ENCODE measurements at regions not wholly inside any gene's neighbourhood (a gene's known extent, or its start where the extent isn't known, plus 50 kb on each side); places are given as distances from the start of the nearest gene placed in this dataset.
"Not testable (repeated sequence)": the region's sequence is repeated elsewhere in the genome, so short reads cannot be mapped to it uniquely, and the experiment has no call there.

- no peak for DNase-seq
Observed at GRCh38 chr7:124322561-124322960, 289.7 kb upstream of the TMEM229A start.

- DNase-seq: no peak
Observed at GRCh38 chr7:124318721-124319450, 286.0 kb upstream of the TMEM229A start.

- DNase-seq: no peak
Observed at GRCh38 chr7:124310934-124311390, 278.1 kb upstream of the TMEM229A start.

- no peak for DNase-seq
Observed at GRCh38 chr7:124308384-124308783, 275.5 kb upstream of the TMEM229A start.

GRCh38 chr7:124295289-124295688 lies 262.4 kb upstream of the TMEM229A start:
- no peak for DNase-seq

GRCh38 chr7:124284937-124285336 lies 252.1 kb upstream of the TMEM229A start:
- DNase-seq: no peak

GRCh38 chr7:124276005-124276622 lies 243.2 kb upstream of the TMEM229A start:
- peak; percentile 2 for DNase-seq

GRCh38 chr7:124275411-124275810 lies 242.5 kb upstream of the TMEM229A start:
- DNase-seq: no peak

GRCh38 chr7:124269774-124270173 lies 236.9 kb upstream of the TMEM229A start:
- no peak for DNase-seq

- DNase-seq: no peak
Observed at GRCh38 chr7:124267154-124267553, 234.3 kb upstream of the TMEM229A start.

- DNase-seq: no peak
Observed at GRCh38 chr7:124263232-124263827, 230.5 kb upstream of the TMEM229A start.

GRCh38 chr7:124261710-124262109 lies 228.8 kb upstream of the TMEM229A start:
- no peak for DNase-seq

- no peak for DNase-seq
Observed at GRCh38 chr7:124257638-124258308, 224.9 kb upstream of the TMEM229A start.

- DNase-seq: no peak
Observed at GRCh38 chr7:124255041-124255655, 222.3 kb upstream of the TMEM229A start.

GRCh38 chr7:124254396-124254795 lies 221.5 kb upstream of the TMEM229A start:
- DNase-seq: no peak

GRCh38 chr7:124251636-124252035 lies 218.8 kb upstream of the TMEM229A start:
- DNase-seq: no peak

GRCh38 chr7:124250297-124251034 lies 217.6 kb upstream of the TMEM229A start:
- DNase-seq: no peak

GRCh38 chr7:124247691-124248090 lies 214.8 kb upstream of the TMEM229A start:
- no peak for DNase-seq

- no peak for DNase-seq
Observed at GRCh38 chr7:124246262-124246863, 213.5 kb upstream of the TMEM229A start.

- not testable (repeated sequence) for DNase-seq
Observed at GRCh38 chr7:124244469-124244868, 211.6 kb upstream of the TMEM229A start.

GRCh38 chr7:124219681-124220080 lies 186.8 kb upstream of the TMEM229A start:
- DNase-seq: no peak

- DNase-seq: no peak
Observed at GRCh38 chr7:124208642-124209041, 175.8 kb upstream of the TMEM229A start.
